ENCODE measurements at regions not wholly inside any gene's neighbourhood (a gene's known extent, or its start where the extent isn't known, plus 50 kb on each side); places are given as distances from the start of the nearest gene placed in this dataset.

- no peak for DNase-seq (ENCODE audit: low spot score)
These were observed 440.4 kb upstream of the DCN start for GRCh38 chr12:91622981-91623380.

- DNase-seq (ENCODE audit: low spot score) = no peak
These were observed 439.4 kb upstream of the DCN start for GRCh38 chr12:91622037-91622436.

DNA sequence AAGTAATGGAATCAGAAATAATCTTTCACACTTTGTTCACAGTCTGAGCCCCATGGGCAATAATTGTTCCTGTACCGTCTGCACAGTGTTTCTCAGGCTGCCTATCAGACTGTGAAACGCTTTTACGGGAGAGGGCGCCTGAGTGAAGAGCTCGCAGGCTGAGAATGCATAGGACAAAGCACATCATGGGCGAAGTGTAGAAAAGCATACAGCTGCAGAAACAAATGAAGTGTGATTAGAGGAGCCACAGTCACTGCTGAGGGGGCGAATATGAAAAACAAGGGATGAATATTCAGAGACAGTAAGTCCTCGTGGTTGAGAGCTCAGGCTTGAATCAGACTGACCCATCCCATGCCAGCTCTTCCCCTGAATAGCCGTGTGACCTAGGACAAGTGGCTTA, 438.4 kb upstream of the DCN start:
- DNase-seq (ENCODE audit: low spot score) = peak; percentile 49

GRCh38 chr12:91620422-91620821, 437.8 kb upstream of the DCN start:
- no peak for DNase-seq (ENCODE audit: low spot score)

GRCh38 chr12:91618281-91618680, 435.7 kb upstream of the DCN start:
- DNase-seq (ENCODE audit: low spot score) = no peak

GRCh38 chr12:91617818-91618217, 435.2 kb upstream of the DCN start:
- DNase-seq (ENCODE audit: low spot score) = no peak

DNA sequence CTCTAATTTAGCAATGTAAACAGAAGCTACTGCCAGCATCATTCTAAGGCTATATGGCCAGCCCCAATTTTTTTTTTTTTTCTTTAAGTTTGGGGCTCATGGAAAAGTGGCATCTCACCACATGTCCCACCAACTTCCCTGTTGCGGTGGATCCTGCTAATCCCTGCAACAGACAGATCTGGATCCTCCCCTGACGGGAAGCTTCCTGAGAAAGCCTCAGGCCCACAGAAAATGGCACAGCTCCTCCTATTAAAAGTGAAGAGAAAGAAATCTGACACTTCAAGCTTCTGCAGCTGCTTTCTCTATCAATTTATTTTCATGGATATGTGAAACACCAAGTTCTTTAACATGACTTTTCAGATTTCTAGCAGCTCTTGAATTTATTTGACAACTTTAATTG, 433.8 kb upstream of the DCN start:
- DNase-seq (ENCODE audit: low spot score) = no peak

DNA sequence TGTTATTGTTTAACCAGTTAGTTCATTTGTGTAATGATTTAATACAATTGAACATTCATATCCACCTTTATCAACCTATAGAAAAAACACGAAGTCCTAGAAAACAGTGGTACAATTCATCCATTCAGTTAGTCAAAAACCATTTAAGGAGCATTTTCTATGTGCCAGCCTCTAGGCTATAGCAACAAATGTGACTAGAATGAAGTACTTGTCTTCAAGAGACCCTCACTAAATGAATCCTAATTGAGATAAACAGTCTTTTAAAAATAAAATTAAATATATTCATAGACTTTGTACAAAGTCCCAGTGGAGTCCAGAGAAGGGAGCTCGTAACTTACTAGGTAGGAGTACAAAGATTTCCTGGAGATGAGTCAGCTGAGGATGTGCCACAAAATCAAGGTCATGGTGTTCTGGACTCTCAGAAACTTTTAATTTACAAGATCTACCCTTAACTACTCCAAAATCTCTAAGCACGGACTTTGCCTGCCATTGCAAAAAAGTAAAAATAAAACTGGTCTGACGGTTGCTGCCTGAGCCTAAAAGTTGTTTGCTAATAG, 430.7 kb upstream of the DCN start:
- no peak for DNase-seq (ENCODE audit: low spot score)

GRCh38 chr12:91610561-91610960, 427.9 kb upstream of the DCN start:
- no peak for DNase-seq (ENCODE audit: low spot score)

DNA sequence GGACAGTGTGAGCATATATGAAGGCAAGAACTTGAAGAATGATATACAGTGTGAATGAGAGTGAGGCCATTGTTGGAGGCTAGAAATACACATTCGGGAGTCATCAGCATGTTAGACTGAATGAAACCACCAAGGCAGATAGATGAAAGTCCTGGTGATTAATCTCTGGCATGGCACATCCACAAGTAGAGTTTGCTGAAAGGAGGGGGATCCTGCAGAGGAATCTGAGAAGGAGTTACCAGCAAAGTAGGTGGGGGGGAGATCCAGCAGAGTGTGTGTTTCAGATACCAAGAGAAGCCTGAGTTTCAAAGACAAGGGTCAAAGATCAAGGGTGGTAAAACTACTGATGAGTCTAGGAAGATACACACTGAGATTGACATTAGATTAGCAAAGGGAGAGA, 426.7 kb upstream of the DCN start:
- DNase-seq (ENCODE audit: low spot score) = no peak

DNA sequence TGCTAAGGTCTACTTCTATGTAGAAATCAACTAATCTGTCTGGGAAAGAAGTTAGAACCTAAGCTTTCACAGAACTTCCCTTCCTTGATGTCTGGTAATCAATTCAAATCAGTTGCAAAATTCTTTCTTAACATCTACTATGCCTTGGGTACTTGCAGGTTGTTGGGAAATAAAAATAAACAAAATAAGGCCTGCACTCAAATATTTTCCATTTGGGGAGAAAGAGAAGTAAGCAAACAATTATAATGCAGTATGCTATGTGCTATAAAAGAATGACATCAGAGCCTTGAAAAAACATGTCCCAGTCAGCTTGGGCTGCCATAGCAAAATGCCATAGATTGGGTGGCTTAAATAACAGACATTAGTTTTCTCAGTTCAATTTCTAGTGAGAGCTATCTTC, 425.9 kb upstream of the DCN start:
- no peak for DNase-seq (ENCODE audit: low spot score)

GRCh38 chr12:91606662-91607377, 424.2 kb upstream of the DCN start:
- DNase-seq (ENCODE audit: low spot score) = no peak

- no peak for DNase-seq (ENCODE audit: low spot score)
These were observed 422.3 kb upstream of the DCN start for GRCh38 chr12:91604897-91605296.

DNA sequence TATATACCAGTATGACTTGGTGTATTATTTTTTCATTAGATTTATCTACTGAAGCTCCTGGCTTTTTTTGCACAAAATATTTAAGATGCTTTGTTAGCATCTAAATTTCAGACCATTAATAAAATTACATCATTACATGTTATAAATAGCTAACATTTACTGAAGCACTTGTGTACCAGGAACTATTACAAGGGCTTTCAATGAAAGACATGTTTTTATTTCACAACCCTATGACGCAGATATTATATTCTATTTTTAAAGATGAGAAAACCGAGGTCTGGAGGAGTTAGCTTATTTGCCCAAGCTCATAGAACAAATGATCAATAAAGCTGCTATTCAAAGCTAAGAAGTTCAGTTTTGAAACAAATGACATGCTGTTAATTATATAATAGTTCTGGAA, 420.4 kb upstream of the DCN start:
- DNase-seq (ENCODE audit: low spot score) = no peak

- no peak for DNase-seq (ENCODE audit: low spot score)
These were observed 418.4 kb upstream of the DCN start for GRCh38 chr12:91601054-91601453.

GRCh38 chr12:91594715-91595114, 412.1 kb upstream of the DCN start:
- DNase-seq (ENCODE audit: low spot score) = no peak

DNA sequence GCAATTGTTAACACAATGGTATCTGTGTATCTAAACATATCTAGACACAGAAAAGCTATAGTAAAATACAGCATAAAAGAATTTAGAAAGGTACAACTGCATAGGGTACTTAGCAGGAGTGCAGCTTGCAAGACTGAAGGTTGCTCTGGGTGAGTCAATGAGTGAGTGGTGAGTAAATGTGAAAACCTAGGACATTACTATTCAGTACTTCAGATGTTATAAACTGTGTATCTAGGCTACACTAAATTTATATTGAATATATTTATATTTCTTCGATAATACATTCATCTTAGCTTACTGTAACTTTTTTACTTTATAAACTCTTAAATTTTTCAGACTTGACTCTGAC, 409.0 kb upstream of the DCN start:
- no peak for DNase-seq (ENCODE audit: low spot score)

DNA sequence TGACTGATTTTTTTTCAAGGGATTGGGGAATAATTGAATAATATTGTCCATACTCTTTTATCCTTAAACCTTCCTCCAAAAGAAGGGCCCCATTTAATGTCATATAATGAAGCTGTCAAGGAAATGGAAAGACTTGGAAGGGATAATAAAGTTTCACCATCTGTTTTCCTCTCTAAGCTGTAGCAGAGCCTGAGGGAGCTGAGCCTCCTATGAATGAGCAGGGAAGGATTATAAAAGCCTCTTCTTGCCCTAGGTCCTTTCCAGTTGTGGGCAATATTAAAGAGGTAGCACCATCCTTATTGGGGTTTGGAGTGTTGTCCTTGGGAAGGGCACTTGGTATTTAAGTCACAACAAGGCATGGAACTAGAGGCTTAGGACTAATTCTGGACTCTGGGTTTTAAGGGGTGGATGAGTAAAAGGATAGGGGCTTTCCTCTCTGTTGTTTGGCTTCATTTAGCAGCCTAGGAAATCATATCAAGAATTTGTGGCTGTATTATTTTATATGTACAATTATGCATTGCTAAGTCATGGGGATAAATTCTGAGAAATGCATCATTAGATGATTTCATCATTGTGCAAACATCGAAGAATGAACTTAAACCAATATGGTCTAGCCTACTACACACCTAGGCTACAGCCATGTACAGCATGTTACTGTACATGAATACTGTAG, 408.5 kb upstream of the DCN start:
- no peak for DNase-seq (ENCODE audit: low spot score)

GRCh38 chr12:91588874-91589454, 406.3 kb upstream of the DCN start:
- no peak for DNase-seq (ENCODE audit: low spot score)

DNA sequence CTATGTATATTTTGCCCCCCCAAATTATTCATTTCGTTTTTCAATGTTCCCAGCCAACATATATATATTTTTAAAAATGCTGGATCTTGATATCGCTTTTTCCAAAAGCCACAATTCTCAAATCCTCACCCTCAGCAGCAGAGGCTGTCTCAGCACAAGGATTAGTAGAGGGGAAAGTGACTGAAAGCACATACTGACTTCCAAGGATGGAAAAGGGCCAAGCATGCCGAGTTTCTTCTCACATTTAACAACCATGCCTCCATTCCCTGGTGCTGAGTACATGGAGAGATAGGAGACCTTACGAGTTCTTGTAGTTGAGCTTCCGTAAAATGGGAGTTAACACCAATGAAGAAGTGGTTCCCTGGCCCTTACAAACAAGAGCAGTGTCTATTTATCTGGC, 403.4 kb upstream of the DCN start:
- no peak for DNase-seq (ENCODE audit: low spot score)

GRCh38 chr12:91582811-91583210, 400.2 kb upstream of the DCN start:
- no peak for DNase-seq (ENCODE audit: low spot score)

DNA sequence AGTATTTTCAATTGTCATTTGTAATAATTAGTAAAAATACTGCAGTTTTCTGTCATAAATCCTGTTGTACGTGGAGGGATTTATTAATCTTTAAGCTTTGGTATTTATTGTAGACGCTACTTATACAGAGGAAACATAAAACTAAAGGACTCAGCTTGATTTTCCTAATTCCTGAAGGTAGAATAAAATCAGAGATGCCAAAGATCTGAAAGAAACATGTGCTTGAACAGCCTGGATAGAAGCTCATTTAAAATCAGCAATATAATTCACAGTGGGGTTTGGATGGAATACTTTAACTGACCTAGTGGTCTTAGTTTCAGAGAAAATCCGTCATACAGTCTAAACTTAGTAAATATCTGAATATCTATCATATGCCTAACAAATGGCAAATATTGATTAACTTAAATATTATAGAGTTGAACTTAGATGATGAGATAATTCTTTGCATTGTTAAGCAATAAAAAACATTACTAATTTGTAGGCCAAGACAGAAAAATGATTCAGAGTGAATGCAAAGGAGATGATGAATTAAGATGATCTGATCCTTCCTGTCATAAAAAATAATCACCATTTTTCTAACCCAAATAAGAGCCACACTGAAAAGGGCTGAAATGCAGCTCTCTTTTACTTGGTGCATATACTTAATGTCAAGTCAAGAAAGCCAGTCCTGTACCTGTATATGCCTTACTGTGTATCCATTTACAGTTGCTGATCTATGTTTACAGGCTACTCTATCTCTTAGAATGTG, 397.1 kb upstream of the DCN start:
- DNase-seq (ENCODE audit: low spot score) = no peak

Data from ecto neural progenitor cell (in vitro differentiated cells).